PC-3 (cell line): ENCODE measurements at regions not wholly inside any gene's neighbourhood (a gene's known extent, or its start where the extent isn't known, plus 50 kb on each side); places are given as distances from the start of the nearest gene placed in this dataset.

Experiments
- ATAC-seq: fragments of 200-7000 bp; cut with Tn5 transposase; 2 replicates; pipeline ENCODE4 v1.9.1; 2020; ENCODE audit warnings: mild to moderate bottlenecking, moderate library complexity
- BruUV-seq: library from RNA; stranded (reverse); fragments of 400-500 nt; replicated peaks from 2 replicates; lab custom pipeline; 2021; lab: Mats Ljungman, UMichigan
- CTCF ChIA-PET: fragments of 300-600 bp; sonication (Branson Sonifier 250); formaldehyde crosslinking; loops from one replicate; lab custom pipeline; 2022; ENCODE audit warnings: antibody characterized with exemption; lab: Charles Lee
- POLR2A ChIA-PET: fragments of 300-600 bp; sonication (Branson Sonifier 250); formaldehyde crosslinking; loops from one replicate; lab custom pipeline; 2022; ENCODE audit warnings: antibody characterized with exemption; ENCODE audit not compliant: unreplicated experiment; lab: Charles Lee
- DNase-seq: peaks from one replicate; pipeline ENCODE4 v3.0.0-alpha.2; 2015
- H2AFZ ChIP-seq: fragments of 300-600 bp; sonication (generic); 2 replicates; pipeline ENCODE4 v1.6.0; 2016; ENCODE audit warnings: antibody characterized with exemption, low read length
- H3F3A ChIP-seq: fragments of 300-600 bp; sonication (generic); one replicate; pipeline ENCODE4 v1.6.0; 2017; ENCODE audit warnings: antibody characterized with exemption, low read length, control low read depth, mild to moderate bottlenecking; ENCODE audit not compliant: unreplicated experiment
- H3K27ac ChIP-seq: fragments of 300-600 bp; sonication (generic); 2 replicates; pipeline ENCODE4 v1.5.1; 2016; ENCODE audit warnings: mild to moderate bottlenecking, low read length
- H3K27me3 ChIP-seq: fragments of 300-600 bp; sonication (generic); 2 replicates; pipeline ENCODE4 v1.6.1; 2016; ENCODE audit warnings: low read length, mixed read lengths
- H3K36me3 ChIP-seq: fragments of 300-600 bp; sonication (generic); 2 replicates; pipeline ENCODE4 v1.6.1; 2016; ENCODE audit warnings: low read depth, mixed run types, low read length, mixed read lengths
- H3K4me1 ChIP-seq: fragments of 300-600 bp; sonication (generic); 2 replicates; pipeline ENCODE4 v1.5.1; 2016; ENCODE audit warnings: low read length; ENCODE audit not compliant: insufficient read depth
- H3K4me2 ChIP-seq: fragments of 300-600 bp; sonication (generic); 2 replicates; pipeline ENCODE4 v1.6.0; 2016; ENCODE audit warnings: low read length
- H3K4me3 ChIP-seq: fragments of 300-600 bp; sonication (generic); 2 replicates; pipeline ENCODE4 v1.5.1; 2016; ENCODE audit warnings: mild to moderate bottlenecking, low read length, mixed read lengths
- H3K79me2 ChIP-seq: fragments of 300-600 bp; sonication (generic); 2 replicates; pipeline ENCODE4 v1.6.1; 2017; ENCODE audit warnings: low read length, mixed read lengths
- H3K9ac ChIP-seq: fragments of 300-600 bp; sonication (generic); 2 replicates; pipeline ENCODE4 v1.6.0; 2016; ENCODE audit warnings: mild to moderate bottlenecking, low read length
- H3K9me2 ChIP-seq: fragments of 300-600 bp; sonication (generic); replicated peaks from 2 replicates; pipeline ENCODE4 v1.6.1; 2016; ENCODE audit warnings: mixed run types, low read length, mixed read lengths
- H3K9me3 ChIP-seq: fragments of 300-600 bp; sonication (generic); 2 replicates; pipeline ENCODE4 v1.6.1; 2016; ENCODE audit warnings: low read length, mixed read lengths
- H4K20me1 ChIP-seq: fragments of 300-600 bp; sonication (generic); 2 replicates; pipeline ENCODE4 v1.6.1; 2016; ENCODE audit warnings: low read length, mixed read lengths
- EZH2 ChIP-seq: fragments of 300-600 bp; sonication (generic); IDR thresholded peaks from one replicate; pipeline ENCODE4 v1.6.1; 2017; ENCODE audit warnings: antibody characterized with exemption, mild to moderate bottlenecking, low read length; ENCODE audit not compliant: unreplicated experiment
- EZH2phosphoT487 ChIP-seq: fragments of 300-600 bp; sonication (generic); IDR thresholded peaks from 2 replicates; pipeline ENCODE4 v1.6.1; 2018; ENCODE audit warnings: mild to moderate bottlenecking, antibody characterized with exemption, low read length, borderline replicate concordance
- intact Hi-C: fragments of 100-400 bp; cut with micrococcal nuclease; formaldehyde crosslinking; loops from 2 replicates; pipeline ENCODE4 v1.9.0; 2023
- TF ChIP-seq, protein P1 (sequence below): fragments of 300-600 bp; sonication (generic); conservative IDR thresholded peaks from 2 replicates; pipeline ENCODE4 v1.5.1; 2017; ENCODE audit warnings: antibody characterized with exemption, low read depth, mild to moderate bottlenecking, low read length

DNA sequence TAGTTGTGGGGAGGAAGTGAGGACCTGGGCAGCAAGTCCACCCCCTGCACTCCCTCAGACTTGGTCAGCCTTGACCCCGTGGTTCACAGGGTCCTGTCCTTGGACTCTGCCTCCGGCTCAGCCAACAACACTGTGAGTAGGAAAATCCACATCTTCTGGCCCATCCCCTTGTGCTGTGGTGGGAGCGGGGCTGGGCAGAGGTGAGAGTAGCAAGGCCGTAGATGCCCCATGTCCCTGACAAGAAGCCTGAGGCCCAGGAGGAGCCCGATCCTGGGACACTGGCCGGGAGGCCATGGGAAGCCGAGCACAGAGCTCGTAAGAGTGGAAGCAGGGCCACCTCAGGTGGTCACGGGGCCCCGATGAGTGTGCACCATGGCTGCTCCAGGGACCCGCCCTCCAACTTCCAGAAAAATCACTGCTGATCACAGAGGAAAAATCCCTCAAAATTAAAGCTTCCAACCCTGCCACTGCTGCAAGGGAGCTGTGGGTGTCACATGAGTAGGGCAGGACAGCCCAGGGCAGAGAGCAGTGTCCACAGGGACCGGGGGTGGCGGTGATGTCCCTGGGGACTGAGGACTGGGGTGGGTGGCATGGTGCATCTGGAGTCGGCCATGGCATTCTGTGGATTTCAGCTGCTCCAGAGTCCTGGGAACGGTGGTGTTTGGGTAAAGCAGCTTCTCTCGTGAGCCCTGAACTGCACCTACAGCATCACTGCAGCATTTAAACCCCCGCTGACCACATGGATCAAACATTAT lies 189.4 kb downstream of the DLL1 start:
- Histone ChIP-seq H3K4me1 (no peaks in the 10 kb centered on the region), H3F3A (no peaks in the 10 kb centered on the region), H3K9me3 (no peaks in the 10 kb centered on the region), H3K9ac (no peak overlapping the region), H3K4me2 (no peak overlapping the region), H3K27me3 (0 out of 2 replicates have a peak, but pooled peaks cover 1% of the 10 kb centered on the region), H4K20me1 (no peaks in the 10 kb centered on the region), H3K79me2 (no peaks in the 10 kb centered on the region), H2AFZ (no peak overlapping the region), H3K36me3 (no peaks in the 10 kb centered on the region), H3K9me2 (no peaks in the 10 kb centered on the region), H3K27ac (no peak overlapping the region), H3K4me3 (no peak overlapping the region)
- POLR2A ChIA-PET = no interaction called here
- TF ChIP-seq, protein P1, sequence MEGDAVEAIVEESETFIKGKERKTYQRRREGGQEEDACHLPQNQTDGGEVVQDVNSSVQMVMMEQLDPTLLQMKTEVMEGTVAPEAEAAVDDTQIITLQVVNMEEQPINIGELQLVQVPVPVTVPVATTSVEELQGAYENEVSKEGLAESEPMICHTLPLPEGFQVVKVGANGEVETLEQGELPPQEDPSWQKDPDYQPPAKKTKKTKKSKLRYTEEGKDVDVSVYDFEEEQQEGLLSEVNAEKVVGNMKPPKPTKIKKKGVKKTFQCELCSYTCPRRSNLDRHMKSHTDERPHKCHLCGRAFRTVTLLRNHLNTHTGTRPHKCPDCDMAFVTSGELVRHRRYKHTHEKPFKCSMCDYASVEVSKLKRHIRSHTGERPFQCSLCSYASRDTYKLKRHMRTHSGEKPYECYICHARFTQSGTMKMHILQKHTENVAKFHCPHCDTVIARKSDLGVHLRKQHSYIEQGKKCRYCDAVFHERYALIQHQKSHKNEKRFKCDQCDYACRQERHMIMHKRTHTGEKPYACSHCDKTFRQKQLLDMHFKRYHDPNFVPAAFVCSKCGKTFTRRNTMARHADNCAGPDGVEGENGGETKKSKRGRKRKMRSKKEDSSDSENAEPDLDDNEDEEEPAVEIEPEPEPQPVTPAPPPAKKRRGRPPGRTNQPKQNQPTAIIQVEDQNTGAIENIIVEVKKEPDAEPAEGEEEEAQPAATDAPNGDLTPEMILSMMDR = no peak
- TF ChIP-seq EZH2 (no peak), EZH2phosphoT487 (no peak)
- CTCF ChIA-PET = no interaction called here
- ATAC-seq (no peak), DNase-seq (no peak)
- intact Hi-C loops = no loop called here
- no TSS peak for BruUV-seq

DNA sequence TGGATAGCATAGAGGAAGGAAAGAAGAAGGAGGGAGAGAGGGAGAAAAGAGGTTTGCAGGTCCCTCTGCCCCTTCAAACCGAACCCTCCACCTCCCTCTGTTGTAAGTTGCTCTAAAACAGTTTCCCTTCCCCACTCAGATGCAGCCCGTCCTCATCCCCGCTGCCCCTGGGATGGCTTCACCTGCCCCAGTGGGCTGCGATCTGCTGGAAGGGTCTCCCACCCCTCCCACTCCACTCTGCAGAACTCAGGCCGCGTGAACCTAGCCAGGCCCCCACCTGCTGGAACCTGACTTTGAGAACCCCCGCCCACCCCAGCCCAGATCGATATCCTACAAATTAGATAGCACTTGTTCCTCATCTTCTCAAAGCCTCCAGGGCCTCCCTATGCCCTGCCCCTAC lies 190.8 kb downstream of the DLL1 start:
- H3K27ac ChIP-seq = no peak overlapping the region
- BruUV-seq = no TSS peak
- ChIA-PET POLR2A (no interaction called here), CTCF (no interaction called here)
- H3K79me2 ChIP-seq = no peaks in the 10 kb centered on the region
- ATAC-seq (no peak), DNase-seq (no peak)
- no peaks in the 10 kb centered on the region for H3K4me1 ChIP-seq
- H3K9me3 ChIP-seq = no peaks in the 10 kb centered on the region
- H3F3A ChIP-seq = no peaks in the 10 kb centered on the region
- no peaks in the 10 kb centered on the region for H3K36me3 ChIP-seq
- H3K4me2 ChIP-seq = no peak overlapping the region
- no peak overlapping the region for H3K9ac ChIP-seq
- H3K9me2 ChIP-seq = no peaks in the 10 kb centered on the region
- H3K27me3 ChIP-seq = no peaks in the 10 kb centered on the region
- no peaks in the 10 kb centered on the region for H4K20me1 ChIP-seq
- no peak overlapping the region for H2AFZ ChIP-seq
- H3K4me3 ChIP-seq = no peak overlapping the region
- intact Hi-C loops = no loop called here
- TF ChIP-seq EZH2phosphoT487 (no peak), EZH2 (no peak)
- TF ChIP-seq, protein P1 = no peak

DNA sequence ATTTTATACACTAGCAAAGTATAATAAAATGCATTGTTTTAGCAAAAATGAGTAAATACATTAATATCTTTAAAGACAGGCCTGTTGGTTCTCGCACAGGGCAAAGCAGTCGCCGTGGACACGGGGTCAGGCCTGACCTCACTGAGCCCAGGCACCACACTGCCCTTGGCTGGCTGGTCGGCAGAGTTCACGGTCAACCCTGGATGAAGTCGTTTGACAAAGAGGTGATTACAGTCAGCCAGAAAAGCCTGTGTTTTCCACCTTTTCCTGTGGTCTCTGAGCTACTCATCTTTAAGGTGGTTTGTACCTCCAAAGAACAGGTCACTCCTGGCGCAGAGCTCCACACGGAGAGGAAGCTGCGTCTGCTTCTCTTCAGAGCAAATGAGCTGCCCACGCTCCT lies 191.5 kb downstream of the DLL1 start:
- no peak for TF ChIP-seq EZH2
- no peak for TF ChIP-seq EZH2phosphoT487
- TF ChIP-seq, protein P1 = no peak
- ChIA-PET CTCF (no interaction called here), POLR2A (no interaction called here)
- no peaks in the 10 kb centered on the region for H3K27me3 ChIP-seq
- H3K9ac ChIP-seq = no peak overlapping the region
- no peaks in the 10 kb centered on the region for H3K9me2 ChIP-seq
- H3K36me3 ChIP-seq = no peaks in the 10 kb centered on the region
- H3K79me2 ChIP-seq = no peaks in the 10 kb centered on the region
- intact Hi-C loops = no loop called here
- no peaks in the 10 kb centered on the region for H4K20me1 ChIP-seq
- no TSS peak for BruUV-seq
- no peaks in the 10 kb centered on the region for H3K4me1 ChIP-seq
- no peak overlapping the region for H3K27ac ChIP-seq
- H3F3A ChIP-seq = no peaks in the 10 kb centered on the region
- H3K9me3 ChIP-seq = no peaks in the 10 kb centered on the region
- no peak for DNase-seq
- H3K4me2 ChIP-seq = no peak overlapping the region
- H2AFZ ChIP-seq = no peak overlapping the region
- H3K4me3 ChIP-seq = no peak overlapping the region
- no peak for ATAC-seq
